ENCODE measurements at regions not wholly inside any gene's neighbourhood (a gene's known extent, or its start where the extent isn't known, plus 50 kb on each side); places are given as distances from the start of the nearest gene placed in this dataset.

GRCh38 chr4:126058596-126058995 is 743.8 kb downstream of the FAT4 start:
- DNase-seq, result no peak

GRCh38 chr4:126061655-126062054 is 746.9 kb downstream of the FAT4 start:
- DNase-seq, result no peak

GRCh38 chr4:126065016-126065415 is 750.3 kb downstream of the FAT4 start:
- DNase-seq, result no peak

GRCh38 chr4:126071346-126072333 is 756.9 kb downstream of the FAT4 start:
- DNase-seq, result no peak

GRCh38 chr4:126081336-126081735 is 766.6 kb downstream of the FAT4 start:
- DNase-seq, result no peak

- DNase-seq, result no peak
Observed at GRCh38 chr4:126086041-126086440, 771.3 kb downstream of the FAT4 start.

- DNase-seq, result no peak
Observed at GRCh38 chr4:126087101-126087500, 772.3 kb downstream of the FAT4 start.

- DNase-seq, result no peak
Observed at GRCh38 chr4:126097155-126097799, 782.5 kb downstream of the FAT4 start.

- DNase-seq, result no peak
Observed at GRCh38 chr4:126106658-126107057, 791.9 kb downstream of the FAT4 start.

GRCh38 chr4:126109836-126110235 is 795.1 kb downstream of the FAT4 start:
- no peak for DNase-seq

GRCh38 chr4:126113058-126113457 is 798.3 kb downstream of the FAT4 start:
- no peak for DNase-seq

- DNase-seq, result no peak
Observed at GRCh38 chr4:126123611-126124325, 809.0 kb downstream of the FAT4 start.

- no peak for DNase-seq
Observed at GRCh38 chr4:126124818-126125217, 810.1 kb downstream of the FAT4 start.

GRCh38 chr4:126130215-126130614 is 815.5 kb downstream of the FAT4 start:
- DNase-seq, result no peak

- DNase-seq, result no peak
Observed at GRCh38 chr4:126136922-126137781, 822.4 kb downstream of the FAT4 start.

- DNase-seq, result no peak
Observed at GRCh38 chr4:126137782-126138170, 823.0 kb downstream of the FAT4 start.

- DNase-seq, result no peak
Observed at GRCh38 chr4:126144543-126145237, 829.9 kb downstream of the FAT4 start.

GRCh38 chr4:126168484-126168883 is 853.7 kb downstream of the FAT4 start:
- no peak for DNase-seq

- no peak for DNase-seq
Observed at GRCh38 chr4:126172126-126172525, 857.4 kb downstream of the FAT4 start.

GRCh38 chr4:126174627-126175026 is 859.9 kb downstream of the FAT4 start:
- no peak for DNase-seq

- no peak for DNase-seq
Observed at GRCh38 chr4:126180642-126181041, 865.9 kb downstream of the FAT4 start.

GRCh38 chr4:126182336-126182735 is 867.6 kb downstream of the FAT4 start:
- DNase-seq, result no peak

All from stimulated activated CD4-positive, alpha-beta T cell treated with anti-CD3 and anti-CD28 coated beads, Interleukin-2, amount 100 ng/mL, for 48 hours (primary cell).